GM21619 (cell line): ENCODE measurements at regions not wholly inside any gene's neighbourhood (a gene's known extent, or its start where the extent isn't known, plus 50 kb on each side); places are given as distances from the start of the nearest gene placed in this dataset.
"Not testable (repeated sequence)": the region's sequence is repeated elsewhere in the genome, so short reads cannot be mapped to it uniquely, and the experiment has no call there.

Experiments used
- ATAC-seq: cut with Tn5 transposase; IDR thresholded peaks from one replicate; pipeline ENCODE4 v1.9.1; 2021; ENCODE audit not compliant: unreplicated experiment

DNA sequence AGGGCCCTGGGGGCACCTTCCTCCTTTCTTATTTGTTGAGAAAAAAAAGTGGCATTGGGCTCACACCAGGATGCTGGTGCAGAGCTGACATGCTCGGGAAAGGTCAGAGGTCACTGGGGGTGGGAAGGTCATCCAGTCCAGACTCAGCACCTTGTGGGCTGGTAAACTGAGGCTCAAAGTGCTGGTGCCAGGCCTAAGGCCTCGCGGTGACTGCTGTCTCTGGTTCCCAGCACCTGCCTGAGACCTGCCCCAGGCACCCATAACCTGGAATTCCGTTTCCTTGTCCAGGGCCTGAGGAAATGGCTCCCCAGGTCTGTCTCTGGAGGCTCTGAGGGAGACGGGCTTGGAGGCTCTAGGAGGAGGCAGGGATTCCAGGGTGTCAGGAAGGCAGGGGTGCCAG lies 521.0 kb downstream of the GOLGA6L6 start:
- ATAC-seq, result not testable (repeated sequence)

DNA sequence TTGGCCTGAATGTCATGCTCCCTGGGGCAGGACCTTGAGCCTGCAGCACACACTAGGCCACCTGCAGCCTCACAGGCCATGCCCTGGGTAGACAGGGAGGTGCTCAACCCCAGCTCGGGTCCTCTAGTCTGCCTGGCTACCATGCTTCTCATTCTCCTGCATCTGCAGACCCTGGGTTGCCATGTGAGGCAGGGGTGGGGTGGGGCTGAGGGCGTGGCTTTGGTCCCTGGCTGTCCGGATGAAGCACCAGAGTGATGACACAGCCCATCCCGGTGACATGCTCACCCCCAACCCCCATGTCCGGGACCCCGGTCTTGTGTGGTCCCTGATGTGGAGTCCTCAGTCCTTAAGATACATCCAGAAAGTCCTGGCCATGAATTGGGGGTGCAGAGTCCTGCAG lies 521.8 kb downstream of the GOLGA6L6 start:
- ATAC-seq, result not testable (repeated sequence)

DNA sequence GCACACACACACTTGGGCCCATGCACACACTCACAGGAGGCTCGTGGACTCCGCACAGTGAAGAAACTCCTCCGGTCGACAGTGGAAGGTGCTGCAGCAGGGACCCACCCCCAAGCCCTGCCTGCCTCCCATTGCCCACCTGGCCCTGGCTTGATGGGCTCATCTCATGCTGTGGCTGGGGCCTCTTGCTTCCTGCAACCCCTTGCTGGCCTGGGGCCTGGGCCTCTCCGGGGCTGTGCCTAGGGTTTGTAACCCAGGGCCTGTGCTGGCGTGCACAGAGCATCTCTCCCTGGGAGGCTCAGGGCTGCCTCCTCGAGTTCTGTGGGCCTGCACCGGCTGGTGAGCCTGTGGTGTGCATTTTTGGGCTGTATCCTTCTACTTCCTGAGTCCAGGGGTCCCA lies 524.0 kb downstream of the GOLGA6L6 start:
- not testable (repeated sequence) for ATAC-seq

DNA sequence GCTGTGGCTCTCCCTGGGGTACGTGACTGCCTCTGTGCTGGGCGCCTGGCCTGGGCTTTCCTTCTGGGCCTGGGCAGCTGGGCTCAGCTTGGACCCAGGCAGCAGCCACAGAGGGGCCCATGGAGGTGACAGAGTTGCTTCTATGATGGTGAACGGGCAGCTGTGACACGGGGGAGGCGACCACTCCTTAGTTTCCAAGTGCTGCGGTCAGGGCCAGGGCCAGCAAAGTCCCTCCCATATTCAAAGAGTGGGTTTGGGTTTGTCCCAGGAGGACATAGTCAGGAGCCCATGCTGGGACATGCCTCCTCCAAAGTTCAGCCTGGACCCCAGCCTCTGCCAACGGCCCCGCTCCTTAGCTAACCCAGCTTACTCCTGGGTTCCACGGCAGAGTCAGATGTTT lies 524.7 kb downstream of the GOLGA6L6 start:
- ATAC-seq, result not testable (repeated sequence)

DNA sequence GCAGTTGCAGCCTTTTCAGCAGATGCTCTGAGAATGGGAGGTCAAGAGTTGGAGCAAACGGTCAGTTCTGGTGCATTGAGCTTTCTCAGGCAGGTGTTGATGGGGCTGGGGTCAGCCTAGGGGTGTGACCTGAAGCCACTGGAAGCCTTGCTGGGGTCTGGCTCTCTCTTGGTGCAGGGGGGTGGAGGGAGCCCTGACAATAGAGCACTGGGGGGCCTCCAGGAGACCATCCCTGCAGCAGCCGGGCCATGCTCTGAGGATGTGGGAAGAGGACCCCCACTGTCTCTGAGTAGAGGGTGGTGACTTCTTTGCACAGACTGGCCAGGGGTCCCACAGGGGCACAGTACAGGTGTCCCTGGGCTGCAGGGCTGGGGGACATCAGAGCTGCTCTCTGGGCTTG lies 528.8 kb downstream of the GOLGA6L6 start:
- not testable (repeated sequence) for ATAC-seq

DNA sequence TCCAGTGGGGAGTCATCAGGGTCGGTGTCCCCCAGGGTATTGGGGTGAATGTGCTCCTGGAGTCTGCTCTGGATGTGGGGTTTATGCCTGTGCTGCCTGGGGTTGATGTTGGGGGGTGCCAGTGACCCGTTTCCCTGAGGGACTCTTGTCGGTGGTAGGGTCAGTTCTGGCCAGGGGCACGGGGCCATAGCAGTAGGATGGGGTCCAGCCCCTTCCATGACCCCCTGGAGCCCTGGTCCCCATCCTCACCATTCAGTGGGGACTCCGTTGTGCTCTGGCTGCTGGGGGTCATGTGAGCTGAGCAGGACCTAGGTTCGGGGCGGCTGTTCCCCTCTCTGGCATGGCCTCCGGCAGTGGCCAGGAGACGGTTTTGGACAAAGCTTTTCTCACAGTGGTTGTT lies 530.8 kb downstream of the GOLGA6L6 start:
- ATAC-seq, result not testable (repeated sequence)

DNA sequence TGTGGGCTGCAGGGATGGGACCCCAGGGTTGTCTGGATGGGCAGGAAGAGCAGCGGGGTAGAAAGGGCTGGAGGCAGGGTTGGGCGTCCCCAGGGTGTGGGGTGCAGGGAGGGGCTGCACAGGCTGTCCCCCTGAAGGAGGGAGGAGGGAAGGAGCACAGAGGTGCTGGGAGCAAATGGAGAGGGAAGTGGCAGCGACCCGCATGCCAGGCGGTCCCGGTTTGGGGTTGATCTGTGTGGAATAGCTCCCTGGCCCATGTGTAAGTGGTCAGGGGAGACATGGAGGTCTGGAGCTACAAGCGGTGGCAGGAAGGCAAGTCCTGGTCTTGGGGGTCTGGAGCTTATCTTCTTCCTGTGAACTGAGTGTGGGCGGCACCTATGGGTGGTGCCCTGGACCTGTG lies 532.0 kb downstream of the GOLGA6L6 start:
- not testable (repeated sequence) for ATAC-seq

DNA sequence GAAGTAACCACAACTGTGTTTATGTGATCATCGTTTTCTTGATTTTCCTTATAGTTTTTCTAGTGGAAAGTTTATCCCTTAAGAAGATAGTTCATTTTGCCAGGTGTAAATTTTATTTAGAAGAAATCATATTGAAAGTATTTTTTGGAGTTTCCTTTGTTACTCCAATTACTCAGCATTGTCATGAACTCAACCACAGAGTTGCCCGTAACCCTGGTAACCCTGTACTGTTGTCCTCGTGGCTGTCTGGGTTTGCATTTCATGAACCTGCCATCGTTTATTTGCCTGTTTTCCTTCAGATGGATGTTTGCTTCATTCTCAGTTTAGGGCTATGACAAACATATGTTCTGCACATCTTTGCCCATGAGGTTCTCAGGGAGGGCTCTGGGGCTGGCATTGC lies 534.3 kb downstream of the GOLGA6L6 start:
- not testable (repeated sequence) for ATAC-seq

DNA sequence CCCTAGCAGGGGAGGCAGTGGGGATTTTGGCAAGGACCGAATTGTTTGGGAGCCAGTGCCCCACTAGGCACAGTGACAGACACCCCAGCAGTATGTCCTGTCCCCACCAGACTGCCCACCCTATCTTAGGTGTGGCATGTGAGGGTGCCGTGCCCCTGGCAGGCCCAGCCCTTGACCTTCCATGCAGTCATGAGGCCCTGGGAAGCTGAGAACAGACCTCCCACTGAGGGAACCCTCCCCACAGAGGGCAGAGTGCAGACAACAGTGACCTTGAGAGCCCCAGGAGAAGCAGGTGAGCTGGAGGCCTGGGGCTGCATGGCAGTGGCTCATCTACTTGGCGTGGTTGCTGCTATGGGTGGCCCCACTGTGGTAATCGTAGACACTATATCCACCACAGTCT lies 538.1 kb downstream of the GOLGA6L6 start:
- ATAC-seq, result not testable (repeated sequence)

DNA sequence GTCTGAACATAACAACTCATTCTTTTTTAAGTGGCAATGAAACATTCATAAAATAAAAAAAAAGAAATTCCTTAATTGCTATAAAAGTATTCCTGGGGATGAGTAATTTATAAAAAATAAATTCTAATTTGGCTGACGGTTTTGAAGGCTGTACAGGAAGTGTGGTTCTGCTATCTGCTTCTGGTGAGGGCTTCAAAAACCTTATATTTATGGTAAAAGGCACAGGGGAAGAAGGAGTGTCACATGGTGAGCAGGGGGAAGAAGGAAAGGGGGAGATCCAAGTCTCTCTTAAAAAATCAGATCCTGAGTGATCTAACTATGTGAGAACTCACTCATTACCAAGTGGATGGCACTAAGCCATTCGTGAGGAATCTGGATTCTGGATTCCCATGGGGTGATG lies 539.0 kb downstream of the GOLGA6L6 start:
- not testable (repeated sequence) for ATAC-seq

- ATAC-seq, result not testable (repeated sequence)
Measured at GRCh38 chr15:19996574-19997194, 544.9 kb downstream of the GOLGA6L6 start.

GRCh38 chr15:19995296-19995695 lies 546.3 kb downstream of the GOLGA6L6 start:
- not testable (repeated sequence) for ATAC-seq

DNA sequence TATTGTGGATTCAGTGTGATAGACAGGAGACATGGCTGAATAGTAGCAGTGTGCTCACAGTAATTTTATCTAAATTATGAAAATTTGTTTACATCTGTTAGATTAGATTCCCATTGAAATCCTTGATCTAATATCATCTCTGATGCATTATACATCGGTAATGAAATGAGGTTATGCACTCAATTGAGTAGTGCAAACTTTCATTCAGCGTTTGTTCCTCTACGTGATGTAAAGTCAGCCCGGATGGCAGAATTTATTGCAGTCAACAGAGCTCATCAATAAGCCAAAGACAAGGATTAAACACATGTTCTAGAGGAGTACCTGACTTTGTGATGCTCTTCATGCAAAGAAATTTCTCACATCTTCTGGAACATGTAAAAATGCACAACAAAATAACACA lies 549.2 kb downstream of the GOLGA6L6 start:
- no peak for ATAC-seq

- ATAC-seq, result no peak
Measured at GRCh38 chr15:19988094-19988660, 553.4 kb downstream of the GOLGA6L6 start.

DNA sequence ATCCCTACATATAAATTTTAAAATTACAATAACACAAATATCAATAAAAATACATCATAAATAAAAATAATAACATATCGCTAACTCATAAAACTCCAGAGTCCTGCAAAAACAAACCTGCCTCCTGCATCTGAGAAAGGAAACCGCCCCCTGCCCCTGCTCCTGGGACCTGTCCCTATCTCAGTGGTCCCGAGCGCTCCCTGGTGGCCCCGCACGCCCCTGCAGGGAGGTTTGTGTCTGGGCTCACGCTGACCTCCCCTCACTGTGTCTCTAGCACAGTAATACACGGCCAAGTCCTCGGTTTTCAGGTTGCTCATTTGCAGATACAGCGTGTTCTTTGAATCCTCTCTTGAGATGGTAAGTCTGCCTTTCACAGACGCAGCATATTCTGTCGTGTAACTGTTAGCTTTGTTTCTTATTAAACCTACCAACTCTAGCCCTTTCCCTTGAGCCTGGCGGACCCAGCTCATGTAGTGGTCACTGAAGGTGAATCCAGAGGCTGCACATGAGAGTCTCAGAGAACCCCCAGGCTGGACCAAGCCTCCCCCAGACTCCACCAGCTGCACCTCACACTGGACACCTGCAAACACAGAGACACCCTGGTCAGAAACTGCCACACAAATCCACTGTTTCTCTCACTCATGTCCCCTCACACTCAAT lies 554.1 kb downstream of the GOLGA6L6 start:
- ATAC-seq, result no peak

DNA sequence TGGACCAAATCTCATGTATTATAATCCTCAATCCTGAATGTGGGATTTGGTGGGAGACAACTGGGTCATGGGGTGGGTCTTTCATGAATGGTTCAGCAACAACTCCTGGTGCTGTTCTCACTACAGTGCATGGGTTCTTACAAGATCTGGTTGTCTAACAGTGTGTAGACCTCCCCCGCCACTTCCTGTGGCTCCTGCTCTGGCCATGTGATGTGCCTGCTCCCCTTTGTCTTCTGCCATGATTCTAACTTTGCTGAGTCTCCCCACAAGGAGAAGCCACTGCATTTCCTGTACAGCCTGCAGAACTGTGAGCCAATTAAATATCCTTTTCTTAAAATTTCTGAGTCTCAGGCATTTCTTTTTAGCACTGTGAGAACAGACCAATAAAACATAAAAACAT lies 557.5 kb downstream of the GOLGA6L6 start:
- ATAC-seq, result no peak

DNA sequence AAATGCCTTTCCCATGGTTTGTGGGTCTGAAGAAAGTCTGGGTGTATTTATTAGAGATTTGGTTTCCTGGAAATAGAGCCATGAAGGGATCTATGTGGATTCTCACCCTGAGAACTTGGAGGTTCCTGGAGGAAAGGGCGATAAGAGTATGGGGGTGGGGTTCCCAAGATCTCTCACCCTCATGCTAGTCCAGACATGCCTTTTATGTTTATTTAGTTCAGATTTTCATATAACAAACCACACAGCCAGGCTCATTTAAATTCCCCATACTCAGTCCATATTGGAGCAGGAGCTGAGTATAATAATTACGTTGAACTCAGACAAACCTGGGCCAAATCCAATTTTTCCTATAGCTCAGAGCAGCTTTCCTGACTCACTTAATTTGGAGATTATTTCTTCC lies 566.6 kb downstream of the GOLGA6L6 start:
- no peak for ATAC-seq

DNA sequence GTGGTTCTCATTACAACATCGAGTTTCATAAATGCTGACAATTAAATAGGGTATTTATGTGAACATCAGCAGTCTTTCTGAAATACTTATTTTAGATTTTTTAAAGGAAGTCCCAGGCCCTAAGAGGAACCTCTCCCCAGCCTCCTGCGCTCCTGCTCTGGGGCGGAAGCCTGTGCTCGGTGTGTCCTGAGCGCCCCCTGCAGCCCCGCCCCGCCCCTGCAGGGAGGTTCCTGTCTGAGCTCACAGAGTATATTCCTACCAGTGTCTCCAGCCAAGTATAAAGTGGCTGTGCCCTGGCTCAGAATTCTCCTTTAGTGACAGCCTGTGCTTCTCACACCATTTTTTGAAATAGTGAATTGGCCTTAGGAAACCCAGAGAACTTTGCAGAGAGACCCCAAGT lies 567.9 kb downstream of the GOLGA6L6 start:
- no peak for ATAC-seq

GRCh38 chr15:19972582-19972981 lies 569.0 kb downstream of the GOLGA6L6 start:
- not testable (repeated sequence) for ATAC-seq

GRCh38 chr15:19965574-19965973 lies 576.0 kb downstream of the GOLGA6L6 start:
- not testable (repeated sequence) for ATAC-seq

- not testable (repeated sequence) for ATAC-seq
Measured at GRCh38 chr15:19964480-19964879, 577.1 kb downstream of the GOLGA6L6 start.

DNA sequence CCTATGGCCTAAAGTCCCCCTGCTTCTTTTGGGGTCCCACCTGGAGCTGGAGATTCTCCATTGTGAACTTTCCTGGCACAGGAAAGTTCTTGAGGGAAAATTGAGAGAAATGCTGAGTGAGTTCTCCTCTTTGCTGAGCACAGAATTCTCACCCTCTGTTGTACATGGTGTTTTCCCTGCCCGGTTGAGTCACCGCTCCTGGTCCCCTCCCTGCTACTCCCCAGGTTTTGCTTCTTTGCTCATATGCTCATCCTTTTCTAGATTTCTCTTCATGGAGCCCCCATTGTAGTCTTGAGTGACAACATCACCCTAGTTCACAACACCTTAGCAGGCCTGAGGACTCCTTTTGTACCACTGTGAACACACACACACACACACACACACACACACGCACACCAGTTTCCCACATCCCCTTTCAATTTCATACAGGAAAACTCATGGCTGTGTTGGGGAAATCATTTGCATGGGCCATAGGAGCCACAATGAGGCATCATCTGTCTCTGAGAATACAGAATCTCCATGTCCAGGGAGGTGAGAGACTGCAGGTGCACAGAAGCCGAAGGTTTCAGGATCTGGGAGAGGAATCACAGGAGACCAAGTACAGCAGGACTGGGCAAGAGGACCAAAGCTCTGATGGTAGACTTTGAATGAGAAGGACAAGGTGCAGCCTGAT lies 585.3 kb downstream of the GOLGA6L6 start:
- ATAC-seq, result no peak
